DMS79 treated with DMSO at 0.1 percent for 48 hours (cell line): ENCODE measurements at regions not wholly inside any gene's neighbourhood (a gene's known extent, or its start where the extent isn't known, plus 50 kb on each side); places are given as distances from the start of the nearest gene placed in this dataset.

Source experiments
- DNase-seq: peaks from one replicate; lab custom pipeline; 2025; lab: John Stamatoyannopoulos, UW

GRCh38 chr1:8203056-8203455 is 114.9 kb upstream of the SLC45A1 start:
- DNase-seq = no peak

GRCh38 chr1:8202182-8202905 is 115.6 kb upstream of the SLC45A1 start:
- DNase-seq = no peak

- DNase-seq = no peak
Observed at GRCh38 chr1:8201331-8201861, 116.5 kb upstream of the SLC45A1 start.

GRCh38 chr1:8200317-8201115 is 117.4 kb upstream of the SLC45A1 start:
- DNase-seq = no peak

GRCh38 chr1:8198522-8198921 is 119.4 kb upstream of the SLC45A1 start:
- no peak for DNase-seq

- DNase-seq = peak; percentile 69
Observed at GRCh38 chr1:8197493-8198282, 120.2 kb upstream of the SLC45A1 start.

GRCh38 chr1:8194481-8195227 is 123.3 kb upstream of the SLC45A1 start:
- DNase-seq = no peak

GRCh38 chr1:8193840-8194406 is 124.0 kb upstream of the SLC45A1 start:
- DNase-seq = no peak

GRCh38 chr1:8191474-8191873 is 126.4 kb upstream of the SLC45A1 start:
- no peak for DNase-seq

GRCh38 chr1:8189931-8190483 is 127.9 kb upstream of the SLC45A1 start:
- DNase-seq = no peak

GRCh38 chr1:8185400-8185799 is 132.5 kb upstream of the SLC45A1 start:
- DNase-seq = no peak

- no peak for DNase-seq
Observed at GRCh38 chr1:8184301-8184700, 133.6 kb upstream of the SLC45A1 start.

- DNase-seq = peak; percentile 66
Observed at GRCh38 chr1:8182034-8182761, 135.7 kb upstream of the SLC45A1 start.

- no peak for DNase-seq
Observed at GRCh38 chr1:8179132-8179793, 138.7 kb upstream of the SLC45A1 start.

- DNase-seq = peak; percentile 58
Observed at GRCh38 chr1:8176279-8176678, 141.6 kb upstream of the SLC45A1 start.

- no peak for DNase-seq
Observed at GRCh38 chr1:8174807-8175206, 143.1 kb upstream of the SLC45A1 start.

- DNase-seq = no peak
Observed at GRCh38 chr1:8171751-8172464, 145.8 kb upstream of the ERRFI1 start.

GRCh38 chr1:8170059-8170835 is 144.1 kb upstream of the ERRFI1 start:
- DNase-seq = no peak
